Heart right ventricle (tissue), 16 donors: ENCODE measurements at regions not wholly inside any gene's neighbourhood (a gene's known extent, or its start where the extent isn't known, plus 50 kb on each side); places are given as distances from the start of the nearest gene placed in this dataset.
"Not testable (repeated sequence)": the region's sequence is repeated elsewhere in the genome, so short reads cannot be mapped to it uniquely, and the experiment has no call there.

Experiments used
- ATAC-seq, 8 donors: fragments of 200-7000 bp; cut with Tn5 transposase; one replicate each; pipeline ENCODE4 v1.9.1; 2020; ENCODE audit warnings: mild to moderate bottlenecking in 8 of 8, moderate library complexity in 8 of 8, moderate number of reproducible peaks in 1 of 8
- DNase-seq, 2 donors: peaks; one replicate each; pipeline ENCODE4 v3.0.0-alpha.2; 2020
- H3K27ac ChIP-seq, 10 donors: fragments of 200-600 bp; sonication (generic) in 2 of 10; one replicate each; pipeline versions ENCODE4 v1.5.0 to v1.8.0; 2020 to 2022; ENCODE audit warnings: mild to moderate bottlenecking in 3 of 10
- H3K27me3 ChIP-seq, 7 donors: fragments of 200-600 bp; one replicate each; pipeline ENCODE4 v1.8.0; 2021 to 2022; ENCODE audit warnings: mild to moderate bottlenecking in 2 of 7
- H3K36me3 ChIP-seq, 9 donors: fragments of 200-600 bp; sonication (generic) in 1 of 9; one replicate each; pipeline versions ENCODE4 v1.5.0 to v1.8.0; 2020 to 2022; ENCODE audit warnings: mild to moderate bottlenecking in 2 of 9
- H3K4me1 ChIP-seq, 9 donors: fragments of 200-600 bp; sonication (generic) in 1 of 9; one replicate each; pipeline versions ENCODE4 v1.5.0 to v1.8.0; 2020 to 2022; ENCODE audit warnings: mild to moderate bottlenecking in 4 of 9
- H3K4me3 ChIP-seq, 10 donors: fragments of 200-600 bp; sonication (generic) in 2 of 10; one replicate each; pipeline versions ENCODE4 v1.5.0 to v1.8.0; 2020 to 2022; ENCODE audit warnings: mild to moderate bottlenecking in 7 of 10, moderate library complexity in 2 of 10
- H3K9me3 ChIP-seq, 11 donors: fragments of 200-600 bp in 10 of 11; sonication (generic) in 2 of 11; one replicate each; pipeline versions ENCODE4 v1.5.0 to v1.8.0; 2013 to 2022; ENCODE audit warnings: mild to moderate bottlenecking in 2 of 11, control low read depth in 1 of 11, moderate library complexity in 1 of 11
- WGBS, 2 donors: extraction: QIAGEN DNeasy Blood & Tissue Kit; methylation state at CpG; one replicate each; pipeline ENCODE4 v1.1.7; 2013; ENCODE audit warnings: inconsistent platforms in 1 of 2; 5-methylcytosine and 5-hydroxymethylcytosine counted together
- intact Hi-C, 10 donors: fragments of 100-400 bp; cut with DNase I; formaldehyde crosslinking; loops; one replicate each; pipeline versions ENCODE4 v1.11.1 to v1.14.2; 2022
- TF ChIP-seq, protein P1 (sequence below), 9 donors: fragments of 200-600 bp; sonication (generic) in 2 of 9; IDR thresholded peaks; one replicate each; pipeline versions ENCODE4 v1.5.0 to v1.8.0; 2021 to 2022; ENCODE audit warnings: antibody characterized with exemption in 9 of 9, mild to moderate bottlenecking in 5 of 9, moderate library complexity in 1 of 9
- donor health status: Arrhythmogenic right ventricular cardiomyopathy.
- donor health status: ischemic (EF 13 %, LVEDD 7.1; RV severe dilation, severe dysfunction).
- donor health status: healthy with polysubstance abuse.
- donor health status: DM: no; HTN: yes; CAD: no.
- donor health status: DM: no; HTN: no; CAD: no.
- donor health status: ischemic (EF 25% LVEDD 6.9; RV normal size, moderate dysfunction).
- donor health status: ischemic (EF 25% LVEDD 5.7; RV mildly dilated, moderate dysfunction).
- donor health status: healthy.
- donor health status: DM: yes; HTN: yes; CAD: no.
- donor health status: Ischemic cardiomyopathy.
- donor health status: ischemic (EF 35%, LVEDD 5.7; RV mildly dilated, moderate dysfunction).
- donor health status: nonischemic (EF 11% LVEDD 7.7; RV severe dilation, severe dysfunction).
- donor health status: DM: yes; HTN: yes; CAD: no.
- donor health status: PGD.
- donor health status: ischemic (EF 29% LVEDD 5.4; RV normal size, mild dysfunction).
- donor health status: nonischemic (EF 23%, LVEDD 6.1; RV moderate dilation, normal function).

- 64 to 67% methylated on average over 4 of the region's 4 CpGs for WGBS, 2 donors
- H3K27ac ChIP-seq, result no peak overlapping the region
- no peaks in the 10 kb centered on the region for H3K27me3 ChIP-seq
- H3K9me3 ChIP-seq, result peaks cover 0 to 21% (median 0%) of the 10 kb centered on the region in 11 donors
- TF ChIP-seq, protein P1, sequence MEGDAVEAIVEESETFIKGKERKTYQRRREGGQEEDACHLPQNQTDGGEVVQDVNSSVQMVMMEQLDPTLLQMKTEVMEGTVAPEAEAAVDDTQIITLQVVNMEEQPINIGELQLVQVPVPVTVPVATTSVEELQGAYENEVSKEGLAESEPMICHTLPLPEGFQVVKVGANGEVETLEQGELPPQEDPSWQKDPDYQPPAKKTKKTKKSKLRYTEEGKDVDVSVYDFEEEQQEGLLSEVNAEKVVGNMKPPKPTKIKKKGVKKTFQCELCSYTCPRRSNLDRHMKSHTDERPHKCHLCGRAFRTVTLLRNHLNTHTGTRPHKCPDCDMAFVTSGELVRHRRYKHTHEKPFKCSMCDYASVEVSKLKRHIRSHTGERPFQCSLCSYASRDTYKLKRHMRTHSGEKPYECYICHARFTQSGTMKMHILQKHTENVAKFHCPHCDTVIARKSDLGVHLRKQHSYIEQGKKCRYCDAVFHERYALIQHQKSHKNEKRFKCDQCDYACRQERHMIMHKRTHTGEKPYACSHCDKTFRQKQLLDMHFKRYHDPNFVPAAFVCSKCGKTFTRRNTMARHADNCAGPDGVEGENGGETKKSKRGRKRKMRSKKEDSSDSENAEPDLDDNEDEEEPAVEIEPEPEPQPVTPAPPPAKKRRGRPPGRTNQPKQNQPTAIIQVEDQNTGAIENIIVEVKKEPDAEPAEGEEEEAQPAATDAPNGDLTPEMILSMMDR (IDR thresholded peaks at IDR 0.05), result no peak
- ATAC-seq, result no peak
- intact Hi-C loops, result no loop called here
- DNase-seq, result no peak
- H3K4me1 ChIP-seq, result no peaks in the 10 kb centered on the region
- no peak overlapping the region for H3K4me3 ChIP-seq
- no peaks in the 10 kb centered on the region for H3K36me3 ChIP-seq
These were observed 201.1 kb downstream of the PCDH20 start for GRCh38 chr13:61214551-61214950.

GRCh38 chr13:61205898-61206297, 209.8 kb downstream of the PCDH20 start:
- H3K9me3 ChIP-seq, H3K4me3 ChIP-seq, H3K36me3 ChIP-seq, H3K27ac ChIP-seq, ATAC-seq, H3K27me3 ChIP-seq, H3K4me1 ChIP-seq, intact Hi-C loops, DNase-seq: not testable (repeated sequence)
- 91% methylated on average over 11 of the region's 11 CpGs for WGBS, 2 donors

DNA sequence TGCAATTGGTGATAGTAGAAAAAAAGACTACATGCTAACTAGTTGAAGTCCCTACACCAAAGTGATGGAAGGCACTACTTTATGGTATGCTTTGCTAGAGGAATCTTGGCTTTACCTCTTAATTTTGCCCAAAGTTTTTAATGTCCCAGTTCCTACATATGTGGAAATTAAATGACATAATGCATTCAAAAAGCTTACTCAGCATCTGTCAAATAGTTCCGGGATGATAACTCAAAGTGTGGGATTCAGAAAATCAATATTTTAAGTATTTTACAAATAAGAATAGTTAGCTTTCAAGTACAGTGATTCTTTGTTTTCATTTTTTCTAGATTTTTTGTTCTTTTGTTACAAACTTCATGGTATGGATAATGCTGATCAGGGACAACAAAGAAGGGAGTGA, 211.6 kb downstream of the PCDH20 start:
- ATAC-seq (no peak), DNase-seq (no peak)
- H3K9me3 ChIP-seq, result no peaks in the 10 kb centered on the region
- no peaks in the 10 kb centered on the region for H3K27me3 ChIP-seq
- no peaks in the 10 kb centered on the region for H3K36me3 ChIP-seq
- no peak overlapping the region for H3K27ac ChIP-seq
- H3K4me3 ChIP-seq, result no peak overlapping the region
- intact Hi-C loops, result no loop called here
- TF ChIP-seq, protein P1 (IDR thresholded peaks at IDR 0.05), result no peak
- no peaks in the 10 kb centered on the region for H3K4me1 ChIP-seq
- WGBS, 2 donors, result 82 to 98% methylated on average over 1 of the region's 1 CpG

DNA sequence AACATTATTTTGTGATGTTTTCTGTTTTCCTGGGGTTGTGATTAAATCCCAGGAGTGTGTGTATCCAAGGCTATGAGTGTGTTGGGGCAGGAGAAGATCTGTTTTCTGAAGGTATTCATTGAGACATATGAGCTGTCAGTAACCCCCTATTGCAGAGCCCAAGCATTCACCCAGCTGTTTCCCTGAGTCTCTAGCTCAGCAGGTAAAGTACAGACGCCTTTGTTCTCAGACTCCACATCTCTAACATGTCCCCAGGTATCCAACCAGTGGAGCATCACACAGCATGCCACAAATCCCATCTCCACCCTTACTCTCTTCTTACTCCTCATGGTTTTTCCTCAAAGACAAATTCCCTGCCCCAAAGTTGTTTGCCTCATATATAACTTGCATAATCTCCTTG, 213.6 kb downstream of the PCDH20 start:
- Histone ChIP-seq H3K36me3 (no peaks in the 10 kb centered on the region), H3K9me3 (no peaks in the 10 kb centered on the region), H3K4me3 (no peak overlapping the region), H3K27ac (no peak overlapping the region), H3K27me3 (no peaks in the 10 kb centered on the region), H3K4me1 (no peaks in the 10 kb centered on the region)
- DNase-seq (no peak), ATAC-seq (no peak)
- WGBS, 2 donors, result 25 to 36% methylated on average over 1 of the region's 1 CpG
- TF ChIP-seq, protein P1 (IDR thresholded peaks at IDR 0.05), result no peak
- intact Hi-C loops, result no loop called here

GRCh38 chr13:61192826-61193225, 222.8 kb downstream of the PCDH20 start:
- H3K27ac ChIP-seq, result no peak overlapping the region
- ATAC-seq (no peak), DNase-seq (no peak)
- no peak overlapping the region for H3K4me3 ChIP-seq
- H3K9me3 ChIP-seq, result peaks cover 0 to 2% (median 0%) of the 10 kb centered on the region in 11 donors
- H3K36me3 ChIP-seq, result no peaks in the 10 kb centered on the region
- TF ChIP-seq, protein P1 (IDR thresholded peaks at IDR 0.05), result no peak
- WGBS, 2 donors, result 89 to 98% methylated on average over 1 of the region's 1 CpG
- H3K4me1 ChIP-seq, result no peaks in the 10 kb centered on the region
- no peaks in the 10 kb centered on the region for H3K27me3 ChIP-seq
- intact Hi-C loops, result no loop called here
